CD1c-positive myeloid dendritic cell (primary cell): ENCODE measurements at regions not wholly inside any gene's neighbourhood (a gene's known extent, or its start where the extent isn't known, plus 50 kb on each side); places are given as distances from the start of the nearest gene placed in this dataset.
"Not testable (repeated sequence)": the region's sequence is repeated elsewhere in the genome, so short reads cannot be mapped to it uniquely, and the experiment has no call there.

Experiments
- DNase-seq: peaks from one replicate; pipeline ENCODE4 v3.0.0-alpha.2; 2016; ENCODE audit errors: extremely low spot score

- no peak for DNase-seq
Measured at GRCh38 chr9:18032636-18033035, 441.3 kb upstream of the ADAMTSL1 start.

- no peak for DNase-seq
Measured at GRCh38 chr9:18036422-18037187, 437.3 kb upstream of the ADAMTSL1 start.

DNA sequence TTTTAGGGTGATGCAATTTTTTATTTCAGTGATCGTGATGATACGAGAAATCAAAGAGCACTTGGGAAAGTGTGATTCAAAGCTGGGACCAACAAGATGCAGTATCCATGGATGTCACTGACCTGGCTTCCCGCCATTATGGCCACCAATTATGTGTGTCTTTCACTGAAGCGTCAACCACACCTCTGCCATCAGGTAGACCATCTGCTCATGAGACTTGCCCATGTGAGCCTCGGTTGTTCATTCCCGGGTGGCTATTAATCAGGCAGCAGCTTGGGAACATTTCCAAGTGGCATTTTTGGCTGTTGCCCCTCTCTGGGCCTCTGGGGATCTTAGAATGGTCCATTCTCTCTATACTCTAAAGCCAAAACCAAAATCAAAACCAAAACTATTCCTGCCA lies 436.0 kb upstream of the ADAMTSL1 start:
- no peak for DNase-seq

DNA sequence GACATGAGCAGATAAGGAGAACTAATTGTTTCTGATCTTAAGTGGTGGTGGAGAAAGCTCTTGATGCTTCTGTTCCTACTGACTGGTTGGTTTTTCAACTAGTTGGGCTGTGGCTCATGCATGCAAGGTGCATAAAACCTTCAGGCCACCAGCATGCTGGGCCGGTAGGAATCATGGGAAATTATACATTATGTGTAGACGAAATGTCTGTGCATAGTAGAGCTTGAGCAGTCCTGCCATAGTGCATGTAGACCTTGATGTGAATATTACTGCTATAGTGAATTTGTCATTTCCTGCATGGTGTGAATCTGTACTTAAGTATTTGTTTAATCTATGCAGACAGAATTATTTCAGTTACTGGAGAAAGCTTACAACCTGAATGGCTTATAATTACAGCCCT lies 433.6 kb upstream of the ADAMTSL1 start:
- DNase-seq = no peak

- no peak for DNase-seq
Measured at GRCh38 chr9:18043978-18044377, 430.0 kb upstream of the ADAMTSL1 start.

GRCh38 chr9:18045326-18045725 lies 428.6 kb upstream of the ADAMTSL1 start:
- no peak for DNase-seq

- DNase-seq = no peak
Measured at GRCh38 chr9:18046068-18046467, 427.9 kb upstream of the ADAMTSL1 start.

DNA sequence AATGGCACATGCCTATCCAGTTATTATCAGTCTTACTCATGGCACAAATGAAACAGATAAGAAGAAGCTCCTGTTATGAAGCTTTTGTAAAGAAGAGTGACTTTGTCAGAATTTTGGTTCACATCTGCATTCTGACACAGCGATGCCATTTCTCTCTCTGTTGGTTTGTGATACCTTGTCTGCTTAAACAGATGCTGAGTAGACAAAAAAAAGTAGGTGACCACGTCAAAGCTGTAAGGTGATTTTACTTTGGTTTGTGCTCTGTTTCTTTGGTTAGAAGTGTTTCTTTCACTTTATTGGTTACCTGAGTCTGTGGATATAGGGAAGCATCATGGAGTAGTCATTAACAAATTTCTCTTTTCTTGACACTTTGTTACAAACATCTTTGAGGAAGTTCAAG lies 422.3 kb upstream of the ADAMTSL1 start:
- DNase-seq = no peak

DNA sequence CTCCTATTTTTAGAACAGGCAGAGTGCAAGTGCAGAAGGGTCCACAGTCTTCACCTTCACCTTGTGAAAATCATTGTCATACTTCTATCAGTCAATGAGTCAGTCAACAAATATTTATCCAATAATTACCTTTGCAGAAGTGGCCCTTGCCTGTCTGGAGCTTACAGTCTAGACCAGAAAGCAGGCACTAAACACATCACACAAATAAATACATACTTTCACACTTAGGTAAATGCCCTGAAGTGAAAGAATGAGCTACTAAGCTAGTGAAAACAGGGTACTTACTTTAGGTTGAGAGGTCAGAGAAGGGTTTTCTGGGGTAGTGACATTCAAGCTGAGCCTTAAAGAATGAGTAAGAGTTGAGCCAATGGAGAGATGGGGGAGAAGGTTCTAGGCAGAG lies 421.9 kb upstream of the ADAMTSL1 start:
- no peak for DNase-seq

DNA sequence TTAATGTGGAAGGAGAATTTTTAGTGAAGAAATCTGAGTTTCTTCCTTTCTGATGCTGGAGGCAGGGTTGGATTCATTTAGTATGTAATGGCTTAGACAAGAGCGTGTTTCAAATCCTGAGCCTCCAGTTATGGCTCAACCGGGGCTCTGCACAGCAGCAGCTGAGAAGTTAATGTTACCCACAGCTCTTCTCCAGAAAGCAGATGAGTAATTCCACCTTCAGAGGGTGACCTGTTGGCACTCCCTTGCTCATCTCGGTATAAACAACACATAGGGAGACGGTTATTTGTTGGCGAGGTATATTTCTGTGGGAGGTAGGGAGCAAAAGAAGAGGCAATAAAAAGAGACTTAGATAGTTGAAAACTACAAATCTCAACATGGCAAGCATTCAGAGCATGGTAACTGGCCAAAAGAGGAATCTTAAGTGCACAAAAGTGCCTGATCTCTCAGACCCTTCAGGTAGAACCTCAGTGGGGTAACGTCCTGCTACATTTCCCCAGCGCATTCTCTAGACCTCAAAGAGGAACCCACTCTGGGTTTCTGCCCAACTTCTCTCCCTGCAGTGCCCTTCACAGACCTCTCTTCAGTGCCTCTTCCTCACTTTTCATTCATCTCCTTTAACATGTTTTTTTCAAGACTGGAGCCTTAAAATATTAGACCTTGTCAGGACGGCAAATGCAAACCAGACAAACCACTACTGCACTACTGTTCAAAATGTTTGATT lies 417.5 kb upstream of the ADAMTSL1 start:
- no peak for DNase-seq

DNA sequence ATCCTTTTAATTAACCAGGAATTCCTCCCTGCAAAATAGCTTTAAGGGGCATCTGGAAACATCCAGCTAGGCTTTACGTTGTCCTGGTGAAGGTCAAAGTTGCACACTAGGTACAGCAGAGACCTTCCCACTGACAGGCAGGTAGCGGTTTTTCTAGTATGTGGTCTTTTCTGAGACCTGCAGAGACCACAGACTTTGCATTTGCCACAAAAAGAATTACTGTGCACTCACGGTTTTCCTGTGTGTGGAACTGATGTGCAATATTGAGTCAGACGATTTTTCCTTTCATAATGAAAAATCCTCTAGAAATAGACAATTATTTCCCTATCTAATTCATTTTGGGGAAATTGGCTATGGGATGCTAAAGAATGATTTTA lies 417.0 kb upstream of the ADAMTSL1 start:
- DNase-seq = no peak

- DNase-seq = no peak
Measured at GRCh38 chr9:18058564-18059442, 415.1 kb upstream of the ADAMTSL1 start.

GRCh38 chr9:18059447-18059846 lies 414.5 kb upstream of the ADAMTSL1 start:
- DNase-seq = no peak

- DNase-seq = no peak
Measured at GRCh38 chr9:18060269-18060934, 413.6 kb upstream of the ADAMTSL1 start.

GRCh38 chr9:18061332-18061731 lies 412.6 kb upstream of the ADAMTSL1 start:
- no peak for DNase-seq

DNA sequence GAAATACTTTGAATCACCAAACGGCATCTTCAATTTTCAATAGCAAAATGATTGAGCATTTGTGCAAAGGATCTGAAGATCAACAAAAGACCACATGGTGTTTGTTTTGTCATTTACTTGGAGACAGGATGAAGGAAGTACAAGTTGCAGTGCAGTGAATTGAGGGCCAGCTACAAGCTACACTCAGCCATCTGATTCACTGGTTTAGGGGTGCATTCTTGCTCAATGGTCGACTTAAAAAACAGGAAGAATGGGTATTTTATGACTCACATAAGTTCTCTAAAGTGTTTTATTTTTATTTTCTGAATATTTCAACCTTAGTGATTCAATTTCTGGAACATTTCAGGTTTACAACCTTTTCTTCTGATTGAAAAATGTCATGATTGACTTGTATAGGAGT lies 412.1 kb upstream of the ADAMTSL1 start:
- peak; percentile 3 for DNase-seq

DNA sequence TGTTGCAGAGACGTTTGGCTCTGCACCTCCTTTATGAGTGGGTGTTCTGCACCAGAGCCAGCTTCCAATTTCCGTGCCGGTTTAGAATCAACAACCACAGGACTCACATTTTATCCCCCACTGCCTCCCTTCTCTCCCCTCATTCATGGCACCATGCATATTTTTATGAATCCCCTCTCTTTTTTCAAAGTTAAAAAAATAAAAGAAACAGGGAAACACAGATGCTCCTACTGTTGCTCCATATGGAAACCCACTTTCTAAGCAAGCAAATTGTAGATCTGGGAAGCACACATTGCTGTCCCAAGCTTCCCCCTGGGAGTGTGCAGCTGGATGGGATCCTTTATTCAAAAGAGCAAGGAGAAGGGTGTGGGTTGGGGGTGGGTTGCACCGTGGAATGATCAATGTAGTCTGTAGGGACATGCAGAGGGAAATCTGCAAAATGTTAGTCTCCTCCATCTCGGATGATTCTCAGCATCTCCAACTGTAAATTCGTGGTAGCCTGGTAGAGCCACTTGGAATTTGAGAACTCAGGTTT lies 410.0 kb upstream of the ADAMTSL1 start:
- DNase-seq = no peak

GRCh38 chr9:18066608-18067007 lies 407.3 kb upstream of the ADAMTSL1 start:
- DNase-seq = not testable (repeated sequence)

DNA sequence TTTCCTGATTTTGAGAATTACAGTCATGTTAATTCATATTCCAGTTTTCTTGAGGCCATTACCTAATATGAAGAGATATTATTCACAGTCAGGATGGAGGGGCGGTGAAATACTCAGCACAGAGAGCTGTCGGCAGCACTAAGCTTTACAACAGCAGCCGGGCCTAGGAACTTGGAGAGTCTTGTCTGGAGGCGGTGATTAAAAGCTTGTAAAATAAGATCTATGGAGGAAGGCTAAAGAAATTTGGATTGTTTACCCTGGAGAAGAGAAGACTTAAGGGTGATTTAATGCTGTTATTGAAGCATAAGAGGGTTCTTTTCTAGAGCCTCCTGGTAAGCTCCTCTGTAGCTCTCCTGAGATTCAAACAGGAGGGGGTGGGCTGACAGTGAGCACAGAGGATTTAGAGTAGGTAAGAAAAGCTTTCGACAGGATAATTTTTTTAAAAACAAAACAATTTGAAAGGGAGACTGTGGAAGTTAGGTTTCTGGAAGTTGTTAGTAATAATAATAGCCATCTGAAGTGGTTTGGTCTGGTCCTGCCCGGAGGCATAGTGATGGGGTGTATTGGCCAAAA lies 406.3 kb upstream of the ADAMTSL1 start:
- no peak for DNase-seq

DNA sequence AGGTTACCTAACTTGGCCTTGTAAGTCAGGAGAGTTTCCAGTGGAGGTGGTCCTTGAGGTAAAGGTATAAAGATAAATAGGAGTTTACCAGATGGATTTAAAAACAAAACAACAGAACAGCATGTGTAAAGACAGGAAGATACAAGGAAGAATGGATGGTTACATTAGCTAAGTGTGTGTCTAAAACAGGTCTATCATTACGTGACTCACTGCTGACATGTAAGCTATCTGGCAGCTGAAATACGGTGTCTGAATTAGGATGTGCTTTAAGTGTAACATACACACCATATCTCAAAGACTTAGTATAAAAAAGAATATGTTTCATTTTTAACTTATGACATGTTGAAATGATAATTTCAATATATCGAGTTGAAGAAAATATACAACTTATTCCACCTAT lies 405.1 kb upstream of the ADAMTSL1 start:
- DNase-seq = no peak

GRCh38 chr9:18071651-18072060 lies 402.3 kb upstream of the ADAMTSL1 start:
- no peak for DNase-seq
